Neural crest cell (in vitro differentiated cells): ENCODE measurements at regions not wholly inside any gene's neighbourhood (a gene's known extent, or its start where the extent isn't known, plus 50 kb on each side); places are given as distances from the start of the nearest gene placed in this dataset.
"Not testable (repeated sequence)": the region's sequence is repeated elsewhere in the genome, so short reads cannot be mapped to it uniquely, and the experiment has no call there.

Source experiments
- DNase-seq: peaks from one replicate; pipeline ENCODE4 v3.0.0; 2021; ENCODE audit warnings: low read depth, mixed read lengths, low spot score
- H3K27ac Mint-ChIP-seq: one replicate; pipeline ENCODE4 v1.8.0; 2021; ENCODE audit warnings: mild to moderate bottlenecking, mixed read lengths; ENCODE audit not compliant: unreplicated experiment
- H3K27me3 Mint-ChIP-seq: 2 replicates; pipeline ENCODE4 v1.8.0; 2021; ENCODE audit warnings: low read depth, mild to moderate bottlenecking, mixed read lengths
- H3K36me3 Mint-ChIP-seq: 2 replicates; pipeline ENCODE4 v1.8.0; 2021; ENCODE audit warnings: low read depth, mild to moderate bottlenecking, mixed read lengths
- H3K4me1 Mint-ChIP-seq: 2 replicates; pipeline ENCODE4 v1.8.0; 2021; ENCODE audit warnings: mixed read lengths
- H3K4me3 Mint-ChIP-seq: one replicate; pipeline ENCODE4 v1.8.0; 2021; ENCODE audit warnings: mild to moderate bottlenecking, mixed read lengths
- H3K9me3 Mint-ChIP-seq: 2 replicates; pipeline ENCODE4 v1.8.0; 2021; ENCODE audit warnings: mixed read lengths
- TF ChIP-seq, protein P1 (sequence below): fragments of 200-600 bp; sonication (generic); conservative IDR thresholded peaks from 2 replicates; pipeline ENCODE4 v1.5.0; 2021; ENCODE audit warnings: antibody characterized with exemption, mild to moderate bottlenecking

DNA sequence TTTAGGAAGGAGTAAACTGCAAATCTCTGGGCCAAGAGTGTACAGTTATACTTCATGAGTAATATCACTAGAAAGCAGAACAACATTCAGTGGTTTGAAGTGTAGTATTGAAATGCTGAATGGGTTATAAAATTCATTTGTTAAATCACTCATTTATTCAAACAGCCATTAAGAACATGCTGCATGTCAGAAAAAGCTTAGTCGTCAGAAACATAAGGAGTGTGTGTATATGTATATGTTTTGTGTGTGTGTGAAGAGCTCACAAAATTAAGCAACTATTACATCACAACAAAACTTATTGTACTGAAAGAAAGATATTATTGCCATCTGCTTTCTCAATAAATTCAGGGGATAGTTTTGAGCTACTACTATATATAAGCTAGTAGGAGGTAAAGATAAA, 165.4 kb upstream of the PCDH9 start:
- no peak for DNase-seq
- Mint-ChIP-seq H3K4me1 (no peaks in the 10 kb centered on the region), H3K27ac (no peak overlapping the region), H3K36me3 (peaks cover 6% of the 10 kb centered on the region), H3K4me3 (no peak overlapping the region), H3K27me3 (no peaks in the 10 kb centered on the region), H3K9me3 (peaks cover 9% of the 10 kb centered on the region)
- TF ChIP-seq, protein P1, sequence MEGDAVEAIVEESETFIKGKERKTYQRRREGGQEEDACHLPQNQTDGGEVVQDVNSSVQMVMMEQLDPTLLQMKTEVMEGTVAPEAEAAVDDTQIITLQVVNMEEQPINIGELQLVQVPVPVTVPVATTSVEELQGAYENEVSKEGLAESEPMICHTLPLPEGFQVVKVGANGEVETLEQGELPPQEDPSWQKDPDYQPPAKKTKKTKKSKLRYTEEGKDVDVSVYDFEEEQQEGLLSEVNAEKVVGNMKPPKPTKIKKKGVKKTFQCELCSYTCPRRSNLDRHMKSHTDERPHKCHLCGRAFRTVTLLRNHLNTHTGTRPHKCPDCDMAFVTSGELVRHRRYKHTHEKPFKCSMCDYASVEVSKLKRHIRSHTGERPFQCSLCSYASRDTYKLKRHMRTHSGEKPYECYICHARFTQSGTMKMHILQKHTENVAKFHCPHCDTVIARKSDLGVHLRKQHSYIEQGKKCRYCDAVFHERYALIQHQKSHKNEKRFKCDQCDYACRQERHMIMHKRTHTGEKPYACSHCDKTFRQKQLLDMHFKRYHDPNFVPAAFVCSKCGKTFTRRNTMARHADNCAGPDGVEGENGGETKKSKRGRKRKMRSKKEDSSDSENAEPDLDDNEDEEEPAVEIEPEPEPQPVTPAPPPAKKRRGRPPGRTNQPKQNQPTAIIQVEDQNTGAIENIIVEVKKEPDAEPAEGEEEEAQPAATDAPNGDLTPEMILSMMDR = no peak

- Mint-ChIP-seq H3K27ac (no peak overlapping the region), H3K36me3 (no peaks in the 10 kb centered on the region), H3K4me1 (no peaks in the 10 kb centered on the region), H3K4me3 (no peak overlapping the region), H3K9me3 (no peaks in the 10 kb centered on the region), H3K27me3 (no peaks in the 10 kb centered on the region)
- TF ChIP-seq, protein P1 = no peak
- DNase-seq = no peak
Observed at GRCh38 chr13:67392014-67392413, 161.9 kb upstream of the PCDH9 start.

- Mint-ChIP-seq H3K36me3 (no peaks in the 10 kb centered on the region), H3K4me1 (no peaks in the 10 kb centered on the region), H3K9me3 (peaks cover 5% of the 10 kb centered on the region), H3K27ac (no peak overlapping the region), H3K27me3 (no peaks in the 10 kb centered on the region), H3K4me3 (no peak overlapping the region)
- TF ChIP-seq, protein P1 = no peak
- no peak for DNase-seq
Observed at GRCh38 chr13:67390462-67391086, 160.4 kb upstream of the PCDH9 start.

DNA sequence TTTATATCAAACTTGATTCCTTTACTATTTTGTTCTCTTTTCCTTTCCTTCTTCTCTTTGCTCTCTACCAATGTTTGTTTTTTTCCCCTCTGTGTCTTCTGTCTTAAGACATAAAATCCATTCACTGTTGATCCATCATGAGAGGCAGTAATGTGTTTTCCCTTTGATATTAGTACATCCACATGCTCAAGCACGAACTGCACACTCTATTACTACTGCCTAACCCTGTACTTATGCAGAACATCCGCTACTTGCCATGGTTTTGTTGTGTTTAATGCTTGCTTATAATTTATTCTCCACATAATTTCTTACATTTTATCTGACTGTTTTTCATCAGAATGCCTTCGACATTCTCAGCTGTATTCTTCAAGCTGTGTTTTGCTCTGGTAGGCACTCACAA, 159.0 kb upstream of the PCDH9 start:
- Mint-ChIP-seq H3K9me3 (peaks cover 5% of the 10 kb centered on the region), H3K4me1 (no peaks in the 10 kb centered on the region), H3K36me3 (no peaks in the 10 kb centered on the region), H3K27ac (no peak overlapping the region), H3K27me3 (no peaks in the 10 kb centered on the region), H3K4me3 (no peak overlapping the region)
- no peak for DNase-seq
- TF ChIP-seq, protein P1 = no peak

DNA sequence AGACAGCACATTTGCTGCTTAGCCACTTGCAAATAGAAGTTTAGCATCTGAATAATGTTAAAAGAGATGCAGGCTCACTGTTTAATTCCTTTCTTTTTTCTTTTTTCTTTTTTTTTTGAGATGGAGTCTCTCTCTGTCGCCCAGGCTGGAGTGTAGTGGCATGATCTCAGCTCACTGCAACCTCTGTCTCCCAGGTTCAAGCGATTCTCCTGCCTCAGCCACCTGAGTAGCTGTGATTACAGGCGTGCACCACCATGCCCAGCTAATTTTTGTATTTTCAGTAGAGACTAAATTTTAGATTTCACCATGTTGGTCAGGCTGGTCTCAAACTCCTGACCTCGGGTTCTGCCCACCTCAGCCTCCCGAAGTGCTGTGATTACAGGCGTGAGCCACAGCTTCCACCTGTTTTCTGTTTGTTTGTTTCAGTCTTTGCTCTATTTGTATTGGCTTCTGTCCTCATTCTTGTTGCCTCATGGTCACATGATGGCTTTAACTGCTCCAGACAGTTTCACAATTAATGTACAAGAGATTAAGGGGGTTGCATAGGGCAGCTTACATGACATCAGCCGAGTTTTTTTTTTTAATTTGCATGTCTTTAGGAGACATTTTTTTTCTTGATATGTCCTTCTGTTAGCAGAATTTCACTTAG, 153.1 kb upstream of the PCDH9 start:
- not testable (repeated sequence) for H3K4me1 Mint-ChIP-seq, H3K36me3 Mint-ChIP-seq, H3K4me3 Mint-ChIP-seq, H3K9me3 Mint-ChIP-seq, H3K27me3 Mint-ChIP-seq, H3K27ac Mint-ChIP-seq, DNase-seq

DNA sequence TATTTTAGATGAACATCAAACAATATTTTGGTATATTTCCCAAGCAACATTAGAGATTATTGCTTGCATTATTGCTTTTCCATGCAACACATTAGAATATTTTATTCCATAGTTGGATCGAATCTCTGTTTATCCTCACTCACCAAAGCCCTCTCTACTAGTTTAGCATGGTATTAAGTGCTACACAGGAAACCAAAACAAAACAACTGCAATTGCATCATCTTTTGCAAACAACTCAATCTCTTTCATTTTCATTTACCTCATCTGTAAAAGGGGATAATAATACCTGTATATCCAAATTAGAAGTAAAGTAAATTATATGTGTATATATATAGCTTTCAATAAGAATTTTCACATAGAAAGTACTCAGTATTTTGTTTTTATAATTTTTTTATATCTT, 147.8 kb upstream of the PCDH9 start:
- no peaks in the 10 kb centered on the region for H3K27me3 Mint-ChIP-seq
- TF ChIP-seq, protein P1 = no peak
- no peak overlapping the region for H3K4me3 Mint-ChIP-seq
- DNase-seq = no peak
- no peaks in the 10 kb centered on the region for H3K9me3 Mint-ChIP-seq
- H3K36me3 Mint-ChIP-seq = no peaks in the 10 kb centered on the region
- H3K27ac Mint-ChIP-seq = no peak overlapping the region
- peaks cover 8% of the 10 kb centered on the region for H3K4me1 Mint-ChIP-seq
